Liver (tissue), 8 donors: ENCODE measurements at regions not wholly inside any gene's neighbourhood (a gene's known extent, or its start where the extent isn't known, plus 50 kb on each side); places are given as distances from the start of the nearest gene placed in this dataset.

Source experiments
- DNase-seq: peaks from one replicate; pipeline ENCODE4 v3.0.0-alpha.2; 2017; ENCODE audit warnings: low spot score
- H3K27ac ChIP-seq, 2 donors: one replicate each; pipeline ENCODE4 v1.7.0; 2013; ENCODE audit warnings: inconsistent platforms in 2 of 2, low read length in 2 of 2, control low read depth in 1 of 2, low read depth in 1 of 2, mild to moderate bottlenecking in 1 of 2
- H3K27me3 ChIP-seq, 4 donors: one replicate each; pipeline versions ENCODE4 v1.6.1 to v1.7.0; 2013; ENCODE audit warnings: low read length in 3 of 4, inconsistent platforms in 1 of 4, mild to moderate bottlenecking in 1 of 4, moderate library complexity in 1 of 4; ENCODE audit not compliant: control insufficient read depth in 4 of 4, insufficient read depth in 4 of 4
- H3K36me3 ChIP-seq, 4 donors: one replicate each; pipeline versions ENCODE4 v1.6.1 to v1.7.0; 2013; ENCODE audit warnings: low read length in 3 of 4, mild to moderate bottlenecking in 3 of 4, low read depth in 1 of 4, moderate library complexity in 1 of 4; ENCODE audit not compliant: control insufficient read depth in 4 of 4, insufficient read depth in 3 of 4
- H3K4me1 ChIP-seq, 4 donors: one replicate each; pipeline versions ENCODE4 v1.6.1 to v1.7.0; 2013; ENCODE audit warnings: low read length in 3 of 4, mild to moderate bottlenecking in 3 of 4, moderate library complexity in 1 of 4; ENCODE audit not compliant: control insufficient read depth in 4 of 4, insufficient read depth in 4 of 4
- H3K4me3 ChIP-seq, 3 donors: one replicate each; pipeline versions ENCODE4 v1.6.1 to v1.7.0; 2013; ENCODE audit warnings: low read length in 3 of 3, control low read depth in 1 of 3, low read depth in 1 of 3, mild to moderate bottlenecking in 1 of 3
- H3K9ac ChIP-seq, 2 donors: one replicate each; pipeline ENCODE4 v1.7.0; 2013; ENCODE audit warnings: low read length in 2 of 2, mild to moderate bottlenecking in 2 of 2, moderate library complexity in 2 of 2, control low read depth in 1 of 2, low read depth in 1 of 2
- H3K9me3 ChIP-seq, 4 donors: one replicate each; pipeline versions ENCODE4 v1.6.1 to v1.7.0; 2013; ENCODE audit warnings: low read length in 3 of 4; ENCODE audit not compliant: control insufficient read depth in 4 of 4
- EGR1 ChIP-seq, 2 donors: IDR thresholded peaks; 2 replicates each; pipeline ENCODE4 v1.6.1; 2016 to 2018; ENCODE audit warnings: antibody characterized with exemption in 2 of 2, low read depth in 2 of 2
- FOXA1 ChIP-seq: IDR thresholded peaks from 2 replicates; pipeline ENCODE4 v1.6.1; 2016; ENCODE audit warnings: antibody characterized with exemption
- FOXA2 ChIP-seq: IDR thresholded peaks from 2 replicates; pipeline ENCODE4 v1.6.1; 2016; ENCODE audit warnings: antibody characterized with exemption
- GABPA ChIP-seq, 2 donors: IDR thresholded peaks in 1 of 2; conservative IDR thresholded peaks in 1 of 2; 2 replicates each; pipeline ENCODE4 v1.6.1; 2016; ENCODE audit warnings: antibody characterized with exemption in 2 of 2, mild to moderate bottlenecking in 1 of 2, moderate library complexity in 1 of 2
- HNF4A ChIP-seq, 2 donors: conservative IDR thresholded peaks; 2 replicates each; pipeline ENCODE4 v1.6.1; 2016; ENCODE audit warnings: antibody characterized with exemption in 2 of 2, mild to moderate bottlenecking in 2 of 2
- HNF4G ChIP-seq: IDR thresholded peaks from 2 replicates; pipeline ENCODE4 v1.6.1; 2016; ENCODE audit warnings: antibody characterized with exemption
- JUND ChIP-seq, 2 donors: IDR thresholded peaks; 2 replicates each; pipeline ENCODE4 v1.6.1; 2016; ENCODE audit warnings: antibody characterized with exemption in 2 of 2
- NR2F2 ChIP-seq: IDR thresholded peaks from 2 replicates; pipeline ENCODE4 v1.6.1; 2016; ENCODE audit warnings: antibody characterized with exemption
- RAD21 ChIP-seq, 2 donors: IDR thresholded peaks; 2 replicates each; pipeline ENCODE4 v1.6.1; 2016; ENCODE audit warnings: antibody characterized with exemption in 2 of 2, mild to moderate bottlenecking in 2 of 2
- REST ChIP-seq: IDR thresholded peaks from 2 replicates; pipeline ENCODE4 v1.6.1; 2016; ENCODE audit warnings: antibody characterized with exemption, mild to moderate bottlenecking
- RXRA ChIP-seq, 2 donors: IDR thresholded peaks; 2 replicates each; pipeline ENCODE4 v1.6.1; 2017 to 2018; ENCODE audit warnings: antibody characterized with exemption in 2 of 2, mild to moderate bottlenecking in 1 of 2
- SP1 ChIP-seq: IDR thresholded peaks from 2 replicates; pipeline ENCODE4 v1.6.1; 2018; ENCODE audit warnings: antibody characterized with exemption, mild to moderate bottlenecking
- TAF1 ChIP-seq: conservative IDR thresholded peaks from 2 replicates; pipeline ENCODE4 v1.6.1; 2016; ENCODE audit warnings: antibody characterized with exemption, mild to moderate bottlenecking
- YY1 ChIP-seq: IDR thresholded peaks from 2 replicates; pipeline ENCODE4 v1.6.1; 2016; ENCODE audit warnings: antibody characterized with exemption, mild to moderate bottlenecking
- WGBS: extraction: QIAGEN DNeasy Blood & Tissue Kit; methylation state at CpG from one replicate; pipeline ENCODE4 v1.1.7; 2013; 5-methylcytosine and 5-hydroxymethylcytosine counted together
- TF ChIP-seq, protein P1 (sequence below): IDR thresholded peaks from 2 replicates; pipeline ENCODE4 v1.6.1; 2016; ENCODE audit warnings: antibody characterized with exemption
- TF ChIP-seq, protein P2 (sequence below): IDR thresholded peaks from 2 replicates; pipeline ENCODE4 v1.6.1; 2016; ENCODE audit warnings: antibody characterized with exemption
- TF ChIP-seq, protein P3 (sequence below): IDR thresholded peaks from 2 replicates; pipeline ENCODE4 v1.6.1; 2016; ENCODE audit warnings: antibody characterized with exemption
- TF ChIP-seq, protein P4 (sequence below): fragments of 150-350 bp; IDR thresholded peaks from 2 replicates; pipeline ENCODE4 v1.5.1; 2017; ENCODE audit warnings: improper control_type of control experiment, low read depth, low read length; ENCODE audit not compliant: missing input control
- donor health status: healthy.
- donor health status: healthy.
- donor health status: healthy.
- donor health status: healthy.
- donor health status: healthy.

DNA sequence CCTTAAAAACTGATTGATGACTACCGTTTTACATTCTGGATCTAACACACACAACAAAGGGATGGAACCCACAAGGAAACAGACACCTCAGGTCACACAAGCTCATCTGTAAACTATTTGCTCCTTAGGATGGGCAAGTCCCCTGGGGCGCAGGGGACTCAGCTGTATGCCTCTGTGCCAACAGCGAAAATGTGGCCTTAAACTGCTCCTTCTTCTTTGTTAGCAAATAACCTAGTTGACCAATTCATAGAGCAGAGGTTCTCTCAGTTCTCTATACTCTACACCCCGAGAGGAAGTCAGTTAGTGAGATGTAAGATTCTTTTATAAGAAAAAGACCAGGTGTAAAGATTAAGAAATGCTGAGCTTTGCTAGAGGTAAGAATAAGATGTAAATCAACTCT, 181.9 kb upstream of the PRSS58 start:
- 81% methylated on average over 4 of the region's 4 CpGs for WGBS
- H3K36me3 ChIP-seq, result no peaks in the 10 kb centered on the region
- H3K27ac ChIP-seq, result no peak overlapping the region
- no peaks in the 10 kb centered on the region for H3K9me3 ChIP-seq
- no peak overlapping the region for H3K9ac ChIP-seq
- TF ChIP-seq FOXA1 (no peak), REST (no peak), GABPA (IDR thresholded peaks at IDR 0.05 in 1 of 2, conservative IDR thresholded peaks at IDR 0.05 in 1 of 2) (no peak), TAF1 (no peak), SP1 (no peak), EGR1 (IDR thresholded peaks at IDR 0.05; ENCODE audit: low read depth in 2 of 2) (no peak), HNF4G (no peak), HNF4A (conservative IDR thresholded peaks at IDR 0.05) (no peak), FOXA2 (no peak), RAD21 (IDR thresholded peaks at IDR 0.05) (no peak), YY1 (no peak), NR2F2 (no peak), JUND (IDR thresholded peaks at IDR 0.05) (no peak), RXRA (IDR thresholded peaks at IDR 0.05) (no peak)
- TF ChIP-seq, protein P1, sequence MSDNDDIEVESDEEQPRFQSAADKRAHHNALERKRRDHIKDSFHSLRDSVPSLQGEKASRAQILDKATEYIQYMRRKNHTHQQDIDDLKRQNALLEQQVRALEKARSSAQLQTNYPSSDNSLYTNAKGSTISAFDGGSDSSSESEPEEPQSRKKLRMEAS, result no peak
- TF ChIP-seq, protein P2, sequence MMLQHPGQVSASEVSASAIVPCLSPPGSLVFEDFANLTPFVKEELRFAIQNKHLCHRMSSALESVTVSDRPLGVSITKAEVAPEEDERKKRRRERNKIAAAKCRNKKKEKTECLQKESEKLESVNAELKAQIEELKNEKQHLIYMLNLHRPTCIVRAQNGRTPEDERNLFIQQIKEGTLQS, result no peak
- TF ChIP-seq, protein P3, sequence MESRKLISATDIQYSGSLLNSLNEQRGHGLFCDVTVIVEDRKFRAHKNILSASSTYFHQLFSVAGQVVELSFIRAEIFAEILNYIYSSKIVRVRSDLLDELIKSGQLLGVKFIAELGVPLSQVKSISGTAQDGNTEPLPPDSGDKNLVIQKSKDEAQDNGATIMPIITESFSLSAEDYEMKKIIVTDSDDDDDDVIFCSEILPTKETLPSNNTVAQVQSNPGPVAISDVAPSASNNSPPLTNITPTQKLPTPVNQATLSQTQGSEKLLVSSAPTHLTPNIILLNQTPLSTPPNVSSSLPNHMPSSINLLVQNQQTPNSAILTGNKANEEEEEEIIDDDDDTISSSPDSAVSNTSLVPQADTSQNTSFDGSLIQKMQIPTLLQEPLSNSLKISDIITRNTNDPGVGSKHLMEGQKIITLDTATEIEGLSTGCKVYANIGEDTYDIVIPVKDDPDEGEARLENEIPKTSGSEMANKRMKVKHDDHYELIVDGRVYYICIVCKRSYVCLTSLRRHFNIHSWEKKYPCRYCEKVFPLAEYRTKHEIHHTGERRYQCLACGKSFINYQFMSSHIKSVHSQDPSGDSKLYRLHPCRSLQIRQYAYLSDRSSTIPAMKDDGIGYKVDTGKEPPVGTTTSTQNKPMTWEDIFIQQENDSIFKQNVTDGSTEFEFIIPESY, result no peak
- TF ChIP-seq, protein P4, sequence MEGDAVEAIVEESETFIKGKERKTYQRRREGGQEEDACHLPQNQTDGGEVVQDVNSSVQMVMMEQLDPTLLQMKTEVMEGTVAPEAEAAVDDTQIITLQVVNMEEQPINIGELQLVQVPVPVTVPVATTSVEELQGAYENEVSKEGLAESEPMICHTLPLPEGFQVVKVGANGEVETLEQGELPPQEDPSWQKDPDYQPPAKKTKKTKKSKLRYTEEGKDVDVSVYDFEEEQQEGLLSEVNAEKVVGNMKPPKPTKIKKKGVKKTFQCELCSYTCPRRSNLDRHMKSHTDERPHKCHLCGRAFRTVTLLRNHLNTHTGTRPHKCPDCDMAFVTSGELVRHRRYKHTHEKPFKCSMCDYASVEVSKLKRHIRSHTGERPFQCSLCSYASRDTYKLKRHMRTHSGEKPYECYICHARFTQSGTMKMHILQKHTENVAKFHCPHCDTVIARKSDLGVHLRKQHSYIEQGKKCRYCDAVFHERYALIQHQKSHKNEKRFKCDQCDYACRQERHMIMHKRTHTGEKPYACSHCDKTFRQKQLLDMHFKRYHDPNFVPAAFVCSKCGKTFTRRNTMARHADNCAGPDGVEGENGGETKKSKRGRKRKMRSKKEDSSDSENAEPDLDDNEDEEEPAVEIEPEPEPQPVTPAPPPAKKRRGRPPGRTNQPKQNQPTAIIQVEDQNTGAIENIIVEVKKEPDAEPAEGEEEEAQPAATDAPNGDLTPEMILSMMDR, result no peak
- H3K4me1 ChIP-seq, result no peaks in the 10 kb centered on the region
- no peak overlapping the region for H3K4me3 ChIP-seq
- H3K27me3 ChIP-seq, result peaks cover 0 to 3% (median 0%) of the 10 kb centered on the region in 4 donors
- DNase-seq, result no peak
